Omental fat pad (tissue), 3 donors: ENCODE measurements at regions not wholly inside any gene's neighbourhood (a gene's known extent, or its start where the extent isn't known, plus 50 kb on each side); places are given as distances from the start of the nearest gene placed in this dataset.

Source experiments
- ATAC-seq: fragments of 150-250 bp; one replicate; pipeline ENCODE4 v1.9.1; 2016; ENCODE audit warnings: mild to moderate bottlenecking, moderate library complexity; ENCODE audit not compliant: low FRiP score
- DNase-seq: peaks from one replicate; pipeline ENCODE4 v3.0.0-alpha.2; 2019; ENCODE audit warnings: low spot score
- TF ChIP-seq, protein P1 (sequence below), 3 donors: fragments of 450-650 bp; IDR thresholded peaks; one replicate each; pipeline ENCODE4 v1.5.1; 2016 to 2017; ENCODE audit warnings: antibody characterized with exemption in 3 of 3, mild to moderate bottlenecking in 3 of 3, moderate library complexity in 2 of 3

DNA sequence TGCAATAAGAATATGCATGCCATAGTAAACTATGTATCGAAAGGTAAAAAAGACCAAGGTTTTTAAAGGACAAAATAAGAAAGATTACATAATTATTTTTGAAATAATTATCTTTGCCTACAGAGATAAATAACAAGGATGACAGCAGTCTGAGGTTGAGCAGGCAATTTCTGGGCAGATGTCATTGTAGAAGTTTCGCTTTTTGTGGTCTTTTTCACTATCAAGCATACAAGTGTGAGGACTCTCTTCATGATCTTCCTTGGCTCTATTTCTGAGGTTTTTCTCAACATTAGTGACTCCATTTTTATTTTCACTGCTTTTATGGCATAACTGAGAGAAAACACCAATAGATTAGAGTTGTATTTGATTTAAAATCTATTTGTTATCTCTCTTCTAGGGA lies 1337.9 kb upstream of the EPHA6 start:
- DNase-seq: no peak
- no peak for ATAC-seq
- TF ChIP-seq, protein P1, sequence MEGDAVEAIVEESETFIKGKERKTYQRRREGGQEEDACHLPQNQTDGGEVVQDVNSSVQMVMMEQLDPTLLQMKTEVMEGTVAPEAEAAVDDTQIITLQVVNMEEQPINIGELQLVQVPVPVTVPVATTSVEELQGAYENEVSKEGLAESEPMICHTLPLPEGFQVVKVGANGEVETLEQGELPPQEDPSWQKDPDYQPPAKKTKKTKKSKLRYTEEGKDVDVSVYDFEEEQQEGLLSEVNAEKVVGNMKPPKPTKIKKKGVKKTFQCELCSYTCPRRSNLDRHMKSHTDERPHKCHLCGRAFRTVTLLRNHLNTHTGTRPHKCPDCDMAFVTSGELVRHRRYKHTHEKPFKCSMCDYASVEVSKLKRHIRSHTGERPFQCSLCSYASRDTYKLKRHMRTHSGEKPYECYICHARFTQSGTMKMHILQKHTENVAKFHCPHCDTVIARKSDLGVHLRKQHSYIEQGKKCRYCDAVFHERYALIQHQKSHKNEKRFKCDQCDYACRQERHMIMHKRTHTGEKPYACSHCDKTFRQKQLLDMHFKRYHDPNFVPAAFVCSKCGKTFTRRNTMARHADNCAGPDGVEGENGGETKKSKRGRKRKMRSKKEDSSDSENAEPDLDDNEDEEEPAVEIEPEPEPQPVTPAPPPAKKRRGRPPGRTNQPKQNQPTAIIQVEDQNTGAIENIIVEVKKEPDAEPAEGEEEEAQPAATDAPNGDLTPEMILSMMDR (IDR thresholded peaks at IDR 0.05): no peak

DNA sequence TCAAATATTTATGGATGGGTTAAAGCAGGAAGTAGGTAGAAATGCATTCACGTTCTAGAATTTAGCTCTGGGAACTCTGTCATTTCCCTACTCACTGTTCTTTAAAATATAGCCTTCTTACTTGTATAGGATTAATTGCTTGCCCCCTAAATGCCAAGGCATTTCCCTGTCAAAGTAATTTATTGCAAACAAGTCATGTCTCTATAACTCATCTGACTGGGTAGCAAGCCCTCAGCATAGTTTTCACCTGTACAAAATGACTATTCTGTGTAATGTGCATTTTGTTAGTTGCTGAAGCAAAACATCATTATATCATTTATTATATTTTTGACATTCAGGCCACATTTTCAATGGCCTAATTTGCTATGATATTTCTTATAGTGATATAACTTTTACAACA lies 1308.2 kb upstream of the EPHA6 start:
- no peak for ATAC-seq

DNA sequence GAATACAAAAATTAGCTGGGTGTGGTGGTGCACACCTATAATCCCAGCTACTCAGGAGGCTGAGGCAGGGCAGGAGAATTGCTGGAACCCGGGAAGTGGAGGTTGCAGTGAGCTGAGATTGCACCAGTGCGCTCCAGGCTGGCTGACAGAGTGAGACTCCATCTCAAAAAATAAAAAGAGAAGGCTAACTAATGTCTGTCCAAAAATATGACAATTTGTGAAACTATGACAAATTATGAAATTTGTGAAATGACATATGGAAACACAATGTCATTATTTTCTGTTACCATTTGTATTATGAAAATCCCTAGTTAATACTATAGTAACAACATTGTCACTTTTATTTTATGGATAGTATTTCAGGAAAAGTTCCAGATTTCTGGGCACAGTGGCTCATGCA lies 1306.3 kb upstream of the EPHA6 start:
- no peak for ATAC-seq
- TF ChIP-seq, protein P1 (IDR thresholded peaks at IDR 0.05): no peak
- no peak for DNase-seq

More for the DNA sequence above, 1308.2 kb upstream of the EPHA6 start:
- TF ChIP-seq, protein P1 (IDR thresholded peaks at IDR 0.05): no peak
- DNase-seq: no peak

DNA sequence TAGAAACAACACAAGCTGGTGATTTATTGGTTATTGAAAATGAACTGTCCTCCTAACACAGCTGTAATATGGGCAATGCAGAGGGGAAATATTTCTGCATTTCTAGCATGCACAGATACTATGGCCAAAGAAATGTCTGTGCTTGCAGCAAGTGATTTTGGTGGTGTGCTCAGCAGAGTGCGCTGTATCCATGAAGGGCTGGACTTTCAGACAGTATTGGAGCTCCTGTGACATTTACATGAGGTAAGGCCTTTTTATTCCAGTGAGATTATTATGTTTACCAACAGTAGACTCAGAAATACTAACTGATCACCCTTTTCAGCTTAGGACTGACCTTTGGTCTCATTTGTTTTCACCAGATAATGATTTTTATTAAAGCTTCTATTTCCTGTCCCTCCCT lies 1302.6 kb upstream of the EPHA6 start:
- TF ChIP-seq, protein P1 (IDR thresholded peaks at IDR 0.05): no peak
- ATAC-seq (no peak), DNase-seq (no peak)

DNA sequence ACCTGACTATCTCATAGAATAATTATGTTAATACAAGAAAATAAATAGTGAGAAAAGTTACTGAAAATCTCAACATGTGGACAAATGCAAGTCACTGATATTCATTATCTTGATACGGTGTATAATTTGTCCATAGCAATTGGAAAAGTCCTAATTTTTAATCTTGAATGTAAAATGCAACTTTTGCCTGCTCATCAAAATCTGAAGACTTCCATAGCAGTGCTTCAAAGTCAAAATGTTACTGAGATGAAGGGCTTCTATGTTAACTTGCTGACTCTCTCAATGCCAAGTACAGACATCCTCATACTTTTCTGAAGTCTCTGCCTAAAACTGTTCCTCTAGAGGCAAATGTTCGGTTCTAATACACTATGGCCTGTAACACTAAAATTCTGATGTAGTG lies 1300.1 kb upstream of the EPHA6 start:
- DNase-seq: no peak
- TF ChIP-seq, protein P1 (IDR thresholded peaks at IDR 0.05): no peak
- no peak for ATAC-seq

DNA sequence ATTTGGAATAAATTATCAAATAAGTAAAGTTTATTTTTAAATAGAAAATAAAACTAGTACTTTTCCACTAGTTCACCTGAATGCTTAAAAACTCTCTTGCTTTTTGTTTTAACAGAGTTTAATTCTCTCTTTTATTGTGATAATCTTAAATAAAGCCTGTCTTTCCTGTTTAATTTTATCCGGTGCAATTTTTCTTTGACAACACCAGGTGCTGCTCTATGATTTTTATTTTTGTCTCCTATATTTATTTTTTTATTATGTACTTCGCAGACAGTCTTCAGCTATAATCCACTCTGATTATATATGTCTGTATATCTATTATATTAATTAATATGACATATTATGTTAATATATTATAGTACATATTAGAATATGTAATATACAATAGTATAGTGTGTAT lies 1293.0 kb upstream of the EPHA6 start:
- TF ChIP-seq, protein P1 (IDR thresholded peaks at IDR 0.05): no peak
- DNase-seq: no peak
- ATAC-seq: no peak

DNA sequence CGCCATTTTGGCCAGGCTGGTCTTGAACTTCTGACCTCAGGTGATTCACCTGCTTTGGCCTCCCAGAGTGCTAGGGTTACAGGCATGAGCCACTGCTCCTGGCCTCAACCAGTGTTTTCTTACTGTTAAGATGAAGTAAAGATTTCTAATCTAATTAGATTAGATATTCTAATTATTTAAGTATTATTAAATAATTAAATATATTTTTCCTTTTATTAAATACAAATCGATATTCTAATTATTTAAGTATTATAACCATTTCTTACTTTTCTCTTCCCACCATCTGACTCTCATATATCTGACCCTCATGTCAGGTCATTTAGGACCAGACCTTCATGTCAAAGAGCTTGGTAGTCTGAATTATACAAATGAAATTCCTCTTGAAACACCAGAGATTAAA lies 1291.9 kb upstream of the EPHA6 start:
- ATAC-seq: no peak

More for the DNA sequence above, 1291.9 kb upstream of the EPHA6 start:
- no peak for DNase-seq
- TF ChIP-seq, protein P1 (IDR thresholded peaks at IDR 0.05): no peak
